GM19468 (cell line): ENCODE measurements at regions not wholly inside any gene's neighbourhood (a gene's known extent, or its start where the extent isn't known, plus 50 kb on each side); places are given as distances from the start of the nearest gene placed in this dataset.

Experiments used
- ATAC-seq: cut with Tn5 transposase; IDR thresholded peaks from one replicate; pipeline ENCODE4 v1.9.1; 2021; ENCODE audit warnings: mild to moderate bottlenecking, moderate library complexity, moderate number of reproducible peaks; ENCODE audit not compliant: unreplicated experiment; ENCODE audit errors: extremely low read depth

GRCh38 chr1:5812295-5812694 lies 179.9 kb downstream of the NPHP4 start:
- no peak for ATAC-seq

GRCh38 chr1:5811419-5811818 lies 180.8 kb downstream of the NPHP4 start:
- ATAC-seq, result no peak

- no peak for ATAC-seq
Measured at GRCh38 chr1:5810553-5811270, 181.5 kb downstream of the NPHP4 start.

GRCh38 chr1:5810131-5810530 lies 182.1 kb downstream of the NPHP4 start:
- no peak for ATAC-seq

GRCh38 chr1:5809207-5809788 lies 182.9 kb downstream of the NPHP4 start:
- ATAC-seq, result no peak

- ATAC-seq, result no peak
Measured at GRCh38 chr1:5803851-5804250, 188.4 kb downstream of the NPHP4 start.

- ATAC-seq, result no peak
Measured at GRCh38 chr1:5802606-5803005, 189.6 kb downstream of the NPHP4 start.

GRCh38 chr1:5798904-5799303 lies 193.3 kb downstream of the NPHP4 start:
- ATAC-seq, result no peak

- ATAC-seq, result no peak
Measured at GRCh38 chr1:5798151-5798730, 194.0 kb downstream of the NPHP4 start.

GRCh38 chr1:5796028-5796427 lies 196.2 kb downstream of the NPHP4 start:
- no peak for ATAC-seq

- ATAC-seq, result no peak
Measured at GRCh38 chr1:5794279-5794678, 197.9 kb downstream of the NPHP4 start.

- no peak for ATAC-seq
Measured at GRCh38 chr1:5793516-5793915, 198.7 kb downstream of the NPHP4 start.

GRCh38 chr1:5781079-5781478 lies 211.1 kb downstream of the NPHP4 start:
- no peak for ATAC-seq

GRCh38 chr1:5780324-5780716 lies 211.9 kb downstream of the NPHP4 start:
- no peak for ATAC-seq

- no peak for ATAC-seq
Measured at GRCh38 chr1:5779608-5780323, 212.5 kb downstream of the NPHP4 start.

- no peak for ATAC-seq
Measured at GRCh38 chr1:5776035-5776550, 216.1 kb downstream of the NPHP4 start.

GRCh38 chr1:5774019-5774418 lies 218.2 kb downstream of the NPHP4 start:
- no peak for ATAC-seq

- ATAC-seq, result no peak
Measured at GRCh38 chr1:5771788-5772187, 220.4 kb downstream of the NPHP4 start.

- no peak for ATAC-seq
Measured at GRCh38 chr1:5770981-5771765, 221.1 kb downstream of the NPHP4 start.

GRCh38 chr1:5769760-5770159 lies 222.5 kb downstream of the NPHP4 start:
- no peak for ATAC-seq
